ENCODE measurements at regions not wholly inside any gene's neighbourhood (a gene's known extent, or its start where the extent isn't known, plus 50 kb on each side); places are given as distances from the start of the nearest gene placed in this dataset.

DNA sequence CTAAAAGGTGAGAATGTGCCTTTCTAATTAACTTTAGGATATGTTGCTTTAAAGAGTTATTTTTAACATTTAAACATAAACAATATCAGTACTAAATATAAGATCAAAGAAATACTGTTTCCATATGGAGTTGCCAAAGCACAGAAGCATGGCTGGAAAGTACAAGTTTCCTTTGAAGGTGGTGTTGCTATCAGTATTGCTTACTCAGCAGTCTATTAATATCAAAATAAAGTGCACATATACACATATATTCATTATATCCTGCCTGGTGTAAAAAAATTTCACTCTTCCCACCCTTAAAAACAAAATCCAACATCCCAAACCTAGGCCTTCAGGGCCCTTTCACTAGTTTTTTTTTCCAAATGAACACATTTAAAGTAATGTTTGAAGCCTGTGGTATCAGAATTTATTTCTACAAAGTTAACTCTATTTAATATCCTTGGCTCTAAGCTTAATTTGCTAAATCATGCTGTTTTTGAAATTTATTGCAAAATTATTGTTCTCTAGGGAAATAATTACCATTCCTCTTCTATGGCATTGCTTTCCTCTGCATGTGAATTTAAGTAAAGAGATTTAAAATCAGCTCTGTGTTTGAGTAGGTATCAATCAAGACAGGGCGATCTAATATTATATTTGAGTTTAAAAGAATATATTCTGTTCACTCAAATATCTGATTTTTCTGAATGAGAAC, 192.7 kb upstream of the MEIS1 start:
- TF ChIP-seq, protein P1, sequence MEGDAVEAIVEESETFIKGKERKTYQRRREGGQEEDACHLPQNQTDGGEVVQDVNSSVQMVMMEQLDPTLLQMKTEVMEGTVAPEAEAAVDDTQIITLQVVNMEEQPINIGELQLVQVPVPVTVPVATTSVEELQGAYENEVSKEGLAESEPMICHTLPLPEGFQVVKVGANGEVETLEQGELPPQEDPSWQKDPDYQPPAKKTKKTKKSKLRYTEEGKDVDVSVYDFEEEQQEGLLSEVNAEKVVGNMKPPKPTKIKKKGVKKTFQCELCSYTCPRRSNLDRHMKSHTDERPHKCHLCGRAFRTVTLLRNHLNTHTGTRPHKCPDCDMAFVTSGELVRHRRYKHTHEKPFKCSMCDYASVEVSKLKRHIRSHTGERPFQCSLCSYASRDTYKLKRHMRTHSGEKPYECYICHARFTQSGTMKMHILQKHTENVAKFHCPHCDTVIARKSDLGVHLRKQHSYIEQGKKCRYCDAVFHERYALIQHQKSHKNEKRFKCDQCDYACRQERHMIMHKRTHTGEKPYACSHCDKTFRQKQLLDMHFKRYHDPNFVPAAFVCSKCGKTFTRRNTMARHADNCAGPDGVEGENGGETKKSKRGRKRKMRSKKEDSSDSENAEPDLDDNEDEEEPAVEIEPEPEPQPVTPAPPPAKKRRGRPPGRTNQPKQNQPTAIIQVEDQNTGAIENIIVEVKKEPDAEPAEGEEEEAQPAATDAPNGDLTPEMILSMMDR (IDR thresholded peaks at IDR 0.05; ENCODE audit: control insufficient read depth, insufficient read depth, low read depth, low read length, missing control alignments): no peak
- no peak for DNase-seq (ENCODE audit: low read depth)
- no peak overlapping the region for H3K4me3 ChIP-seq (ENCODE audit: control insufficient read depth, low read depth, low read length)

DNA sequence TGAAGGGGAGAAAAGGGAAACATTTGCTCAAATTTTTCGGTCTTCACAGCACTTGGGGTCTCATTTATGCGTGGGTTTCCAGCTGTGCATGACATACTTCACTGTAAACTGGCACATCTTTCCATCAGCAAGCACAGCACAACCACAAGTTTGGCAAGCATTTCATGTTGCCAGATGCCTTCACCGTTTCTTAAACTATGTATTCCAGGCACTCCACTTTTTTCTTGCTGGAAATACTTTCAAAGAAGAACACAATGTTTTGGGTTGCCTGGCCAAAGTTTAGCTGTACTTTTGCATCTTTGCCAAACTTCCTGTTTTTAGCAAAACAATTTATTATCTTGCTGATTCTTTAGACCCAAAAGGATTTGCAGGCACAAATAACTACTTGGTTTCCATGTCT, 194.6 kb upstream of the MEIS1 start:
- H3K4me3 ChIP-seq (ENCODE audit: control insufficient read depth, low read depth, low read length): no peak overlapping the region
- DNase-seq (ENCODE audit: low read depth): no peak
- TF ChIP-seq, protein P1 (IDR thresholded peaks at IDR 0.05; ENCODE audit: control insufficient read depth, insufficient read depth, low read depth, low read length, missing control alignments): no peak

DNA sequence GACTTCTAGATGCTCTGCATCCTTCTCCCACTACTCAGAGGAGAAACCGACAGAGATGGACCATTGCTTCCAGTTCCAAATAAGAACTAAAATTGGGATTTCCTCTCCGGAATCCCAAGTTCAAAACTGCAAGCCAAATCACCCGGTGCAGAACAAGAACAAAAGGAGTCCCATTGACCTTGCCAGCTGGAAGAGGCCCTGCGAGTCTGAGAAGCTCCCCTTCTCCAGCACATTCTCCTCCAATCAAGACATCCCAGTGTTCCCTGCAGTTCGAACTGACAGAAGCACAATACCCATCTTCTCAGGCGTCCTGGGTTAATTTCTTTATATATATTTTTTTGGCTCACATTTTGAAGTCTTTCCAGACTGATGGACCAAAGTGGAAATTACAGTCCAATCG, 195.3 kb upstream of the MEIS1 start:
- TF ChIP-seq, protein P1 (IDR thresholded peaks at IDR 0.05; ENCODE audit: control insufficient read depth, insufficient read depth, low read depth, low read length, missing control alignments): no peak
- DNase-seq (ENCODE audit: low read depth): no peak
- no peak overlapping the region for H3K4me3 ChIP-seq (ENCODE audit: control insufficient read depth, low read depth, low read length)

DNA sequence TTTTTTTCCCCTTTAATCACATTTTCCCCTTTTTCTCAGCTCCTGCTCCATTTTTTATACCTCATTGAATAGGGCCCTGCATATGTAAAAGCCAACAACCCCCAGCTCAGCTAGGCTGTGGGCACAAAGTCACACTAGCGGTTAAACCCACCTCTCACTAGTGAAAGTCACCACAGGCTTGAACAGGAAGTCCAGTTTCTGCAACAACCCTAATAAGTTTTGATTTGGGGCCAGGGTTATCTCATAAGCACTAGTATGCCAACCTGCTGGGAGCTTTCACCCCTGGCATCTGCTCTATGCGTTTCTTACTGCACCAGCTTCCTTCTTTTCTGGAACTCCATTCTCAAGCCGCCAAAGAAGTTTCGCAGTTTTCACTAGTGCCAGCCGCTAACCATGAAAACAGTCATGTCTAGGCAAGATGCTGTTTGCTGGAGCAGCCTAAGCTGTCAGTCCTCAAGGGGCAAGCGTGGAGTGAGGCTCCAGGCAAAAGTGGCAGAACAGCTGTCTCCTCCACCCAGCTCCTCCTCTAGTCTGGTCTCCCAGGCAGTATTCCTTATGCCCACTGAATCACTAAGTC, 197.0 kb upstream of the MEIS1 start:
- no peak for DNase-seq (ENCODE audit: low read depth)
- no peak overlapping the region for H3K4me3 ChIP-seq (ENCODE audit: control insufficient read depth, low read depth, low read length)
- TF ChIP-seq, protein P1 (IDR thresholded peaks at IDR 0.05; ENCODE audit: control insufficient read depth, insufficient read depth, low read depth, low read length, missing control alignments): no peak

DNA sequence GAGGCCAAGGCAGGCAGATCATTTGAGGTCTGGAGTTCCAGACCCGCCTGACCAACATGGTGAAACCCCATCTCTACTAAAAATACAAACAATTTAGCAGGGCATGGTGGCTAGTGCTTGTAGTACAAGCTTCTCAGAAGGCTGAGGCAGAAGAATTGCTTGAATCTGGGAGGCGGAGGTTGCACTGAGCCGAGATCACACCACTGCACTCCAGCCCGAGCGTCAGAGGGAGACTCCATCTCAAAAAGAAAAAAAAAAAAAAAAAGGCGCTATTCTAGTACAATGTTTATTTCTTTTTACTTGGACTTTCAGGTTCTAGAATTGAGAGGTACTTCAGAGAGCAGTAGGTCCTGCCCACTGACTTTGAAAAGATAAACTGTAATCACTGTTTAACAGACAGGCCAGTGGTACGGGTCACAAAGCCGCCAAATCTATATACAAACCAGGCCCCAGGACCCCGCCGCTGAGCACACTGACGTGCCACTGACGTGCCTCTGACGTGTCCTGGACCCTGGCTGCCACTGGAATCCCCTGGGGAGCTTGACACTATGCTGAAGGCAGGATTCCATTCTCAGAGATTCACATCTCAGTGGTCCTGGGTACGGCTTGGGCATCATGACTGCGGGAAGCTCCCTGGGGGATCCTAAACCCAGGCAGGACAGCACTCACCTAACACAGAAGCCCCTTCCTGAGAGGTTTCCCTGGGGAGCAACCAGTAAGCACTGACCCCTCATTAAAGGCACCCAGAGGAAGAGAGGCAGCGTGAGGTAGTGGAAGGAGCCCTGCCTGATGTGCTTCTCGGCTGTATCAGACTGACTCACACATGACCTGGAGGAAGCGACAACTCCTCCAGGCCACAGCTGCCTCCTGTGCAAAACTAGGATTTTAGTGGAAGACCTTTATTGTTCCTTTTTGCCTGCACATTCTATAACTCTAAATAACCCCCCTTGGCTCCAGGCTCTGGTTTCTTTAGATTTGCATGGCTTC, 197.8 kb upstream of the MEIS1 start:
- DNase-seq (ENCODE audit: low read depth): no peak
- no peak overlapping the region for H3K4me3 ChIP-seq (ENCODE audit: control insufficient read depth, low read depth, low read length)
- TF ChIP-seq, protein P1 (IDR thresholded peaks at IDR 0.05; ENCODE audit: control insufficient read depth, insufficient read depth, low read depth, low read length, missing control alignments): no peak

DNA sequence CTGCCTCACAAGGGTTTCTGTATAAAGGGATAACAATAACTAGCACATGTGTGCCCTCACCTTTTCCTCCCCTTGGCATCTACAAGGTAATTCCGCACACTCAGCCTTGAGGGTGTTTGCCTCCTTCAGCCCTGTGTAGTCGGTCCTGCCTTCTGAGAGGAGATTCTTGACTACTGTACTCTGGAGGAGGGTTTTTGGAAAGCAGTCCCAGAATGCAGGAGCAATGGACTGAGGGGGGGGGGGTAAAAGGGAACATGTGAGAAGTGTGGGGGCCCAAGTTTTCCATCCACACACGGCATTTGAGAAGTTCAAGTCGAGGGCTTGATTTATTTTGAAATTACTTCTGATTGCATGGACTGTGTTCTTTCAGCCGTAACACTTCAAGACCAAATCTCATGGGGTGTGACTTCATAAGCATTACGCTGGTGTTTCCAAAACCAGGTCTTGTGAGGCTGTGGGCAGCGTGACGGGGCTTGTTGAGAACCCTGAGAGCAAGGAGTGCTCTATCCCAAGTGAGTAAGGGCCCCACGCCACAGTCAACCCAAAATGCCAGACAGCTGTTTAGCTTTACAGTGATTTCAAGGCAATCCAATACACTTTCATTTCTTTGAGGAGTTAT, 198.7 kb upstream of the MEIS1 start:
- H3K4me3 ChIP-seq (ENCODE audit: control insufficient read depth, low read depth, low read length): no peak overlapping the region
- DNase-seq (ENCODE audit: low read depth): no peak
- TF ChIP-seq, protein P1 (IDR thresholded peaks at IDR 0.05; ENCODE audit: control insufficient read depth, insufficient read depth, low read depth, low read length, missing control alignments): no peak
